ENCODE measurements at regions not wholly inside any gene's neighbourhood (a gene's known extent, or its start where the extent isn't known, plus 50 kb on each side); places are given as distances from the start of the nearest gene placed in this dataset.
"Not testable (repeated sequence)": the region's sequence is repeated elsewhere in the genome, so short reads cannot be mapped to it uniquely, and the experiment has no call there.

DNA sequence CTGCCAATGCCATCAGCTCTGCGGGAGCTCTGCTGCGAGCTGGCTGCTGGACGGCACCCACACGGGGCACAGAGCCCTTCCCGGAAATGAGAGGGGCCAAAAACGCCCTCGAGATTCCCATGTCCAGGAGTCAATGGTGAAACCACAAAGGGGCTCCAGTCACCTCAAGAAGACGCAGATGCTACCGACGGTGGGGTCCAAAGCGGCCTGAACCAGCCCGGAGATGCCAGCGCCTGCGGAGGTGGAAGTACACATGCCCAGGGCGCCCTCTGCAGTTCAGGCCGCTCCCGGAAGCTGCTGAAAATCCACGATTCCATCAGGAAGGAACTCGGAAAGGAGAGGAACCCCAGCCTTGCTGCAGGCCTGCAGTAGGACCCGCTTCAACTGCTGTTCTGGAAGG is 82.4 kb upstream of the SELENOP start:
- no peak for DNase-seq

DNA sequence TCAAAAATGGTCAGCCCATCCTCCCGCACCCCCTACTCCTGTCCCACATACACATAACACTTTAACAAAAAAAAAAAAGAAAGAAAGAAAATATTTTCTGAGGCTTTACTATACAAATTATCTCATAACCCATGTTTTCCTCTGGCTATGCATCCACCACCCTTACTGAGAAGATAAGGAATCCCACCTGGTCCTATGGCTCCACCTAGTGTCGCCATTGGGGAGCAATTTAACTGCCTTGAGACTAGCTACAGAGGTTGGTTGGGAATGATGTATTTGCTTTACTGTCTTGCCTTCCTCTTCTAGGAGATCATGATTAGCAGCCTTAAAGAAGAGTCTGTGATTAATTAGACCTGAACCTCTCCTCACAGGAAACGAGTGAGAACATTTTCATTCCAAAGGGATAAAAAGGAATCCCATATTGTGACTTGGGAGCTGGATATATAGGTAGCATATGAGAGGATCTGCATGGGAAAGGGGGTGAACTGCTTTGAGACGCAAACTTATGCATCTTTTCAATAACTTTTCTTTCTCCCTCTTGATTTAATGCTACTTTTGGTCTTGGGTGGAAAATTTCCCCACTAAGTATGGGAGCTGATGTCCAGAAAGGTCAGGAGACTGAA is 77.7 kb upstream of the SELENOP start:
- DNase-seq = peak; percentile 74

DNA sequence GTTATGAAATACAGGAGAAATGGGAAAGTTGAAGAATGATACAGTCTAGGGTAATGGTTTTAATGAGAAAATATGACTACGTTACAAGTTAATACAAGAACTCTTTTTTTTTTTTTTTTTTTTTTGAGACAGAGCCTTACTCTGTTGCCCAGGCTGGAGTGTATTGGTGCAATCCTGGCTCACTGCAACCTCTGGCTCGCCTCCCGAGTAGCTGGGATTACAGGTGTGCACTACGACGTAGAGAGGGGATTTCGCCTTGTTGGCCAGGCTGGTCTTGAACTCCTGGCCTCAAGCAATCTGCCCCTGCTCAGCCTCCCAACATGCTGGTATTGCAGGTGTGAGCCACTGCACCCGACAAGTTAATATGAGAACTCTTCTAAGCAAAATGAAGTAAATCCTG is 77.1 kb upstream of the SELENOP start:
- DNase-seq = no peak

DNA sequence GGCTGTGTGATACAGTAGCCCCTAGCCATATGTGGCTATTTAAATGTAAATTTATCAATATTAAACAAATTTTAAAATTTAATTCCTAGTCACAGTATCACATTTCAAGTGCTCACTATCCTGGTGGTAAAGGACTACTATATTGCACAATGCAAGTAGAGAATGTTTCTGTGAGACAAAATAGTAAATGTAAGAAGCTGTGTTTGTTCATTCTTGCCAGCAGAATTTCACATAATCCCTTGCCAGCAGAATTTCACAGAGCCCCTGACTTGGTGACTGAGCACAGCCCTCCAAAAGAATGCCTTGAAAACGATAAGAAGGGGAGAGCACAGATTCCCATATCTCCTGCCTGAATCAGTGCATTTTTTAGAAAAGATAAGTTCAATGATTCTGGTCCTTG is 75.9 kb upstream of the SELENOP start:
- no peak for DNase-seq

DNA sequence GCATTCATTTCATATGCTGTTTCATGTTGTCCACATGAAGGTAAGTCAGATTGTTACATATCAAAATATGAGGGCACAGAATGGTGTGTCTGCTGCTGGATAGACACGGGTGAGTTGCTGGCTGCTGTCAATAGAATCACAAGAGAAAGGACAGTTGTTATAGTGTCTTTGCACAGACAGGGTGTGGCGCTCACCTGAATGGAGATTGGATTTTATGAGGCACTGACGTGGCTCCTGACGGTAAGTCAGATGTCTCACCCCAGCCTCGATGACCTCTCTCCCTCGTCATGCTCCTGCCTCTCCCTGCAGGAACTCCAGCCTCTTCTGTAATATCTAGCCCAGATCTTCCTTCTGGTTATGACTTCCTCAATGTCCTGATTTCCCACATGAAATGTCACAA is 75.4 kb upstream of the SELENOP start:
- no peak for DNase-seq

DNA sequence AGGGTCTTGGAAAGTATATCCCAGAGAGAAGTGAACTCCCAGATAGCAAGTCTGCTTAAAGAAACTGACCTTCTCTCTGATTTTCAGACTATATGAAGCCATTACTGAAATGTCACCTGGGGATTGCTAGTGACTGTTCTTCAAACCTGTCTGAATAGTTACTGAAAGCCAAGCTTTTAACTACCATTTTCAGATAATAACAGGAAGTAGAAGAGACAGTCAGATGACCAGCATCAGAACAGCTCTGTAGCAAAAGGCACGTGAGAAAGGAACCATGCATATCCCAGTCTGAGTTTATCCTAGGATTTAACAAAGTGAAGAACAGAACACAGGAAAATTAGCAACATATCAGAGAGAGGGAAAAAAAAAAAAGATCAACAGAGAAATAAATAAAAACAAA is 74.9 kb upstream of the SELENOP start:
- DNase-seq = no peak

DNA sequence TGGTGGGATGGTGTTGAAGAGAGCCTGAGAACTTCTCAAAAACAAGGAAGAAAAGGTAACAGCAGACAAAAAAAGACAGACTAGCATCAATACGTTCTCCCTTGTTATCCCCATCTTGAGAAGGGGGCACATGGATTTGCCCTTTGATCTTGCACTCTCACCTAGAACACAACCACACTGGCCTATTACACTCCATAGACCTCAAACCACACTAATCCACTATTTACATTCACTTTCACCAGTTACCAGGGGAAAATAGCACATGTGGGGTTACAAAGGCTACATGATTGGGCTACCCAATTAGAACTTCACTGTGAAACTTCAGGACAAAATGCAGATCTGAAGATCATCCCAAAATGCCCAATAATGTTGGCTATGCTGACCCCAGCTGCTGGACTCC is 72.6 kb upstream of the SELENOP start:
- DNase-seq = no peak

DNA sequence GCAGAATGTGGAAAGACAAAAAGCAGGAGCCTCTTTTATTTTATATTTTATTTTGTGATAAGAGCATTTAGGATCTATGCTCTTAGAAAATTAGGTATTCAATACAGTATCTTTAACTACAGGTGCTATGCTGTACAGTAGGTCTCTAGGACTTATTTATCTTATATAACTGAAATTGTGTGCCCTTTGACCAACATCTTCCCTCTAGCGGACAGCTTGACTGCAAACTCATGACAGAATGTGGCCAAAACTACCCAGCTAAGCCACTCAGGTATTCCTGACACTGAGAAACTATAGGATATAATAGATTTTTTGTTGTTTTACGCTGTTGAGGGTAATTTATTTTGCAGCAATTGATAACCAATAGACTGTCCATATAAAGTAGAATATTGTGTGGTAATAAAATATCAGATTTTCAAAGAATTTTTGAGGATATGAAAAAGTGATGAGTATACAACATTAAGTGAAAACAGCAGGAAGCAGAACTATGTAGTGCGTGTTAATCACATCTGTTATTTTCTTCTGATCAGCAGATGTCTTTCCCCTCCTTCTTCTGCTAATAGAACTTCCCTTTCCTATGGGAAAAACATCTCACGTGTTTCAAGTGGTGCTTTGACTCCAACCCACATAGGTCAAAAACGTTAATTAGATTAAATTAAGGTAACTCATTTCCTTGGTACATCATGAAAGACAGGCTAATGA is 69.9 kb upstream of the SELENOP start:
- no peak for DNase-seq

DNA sequence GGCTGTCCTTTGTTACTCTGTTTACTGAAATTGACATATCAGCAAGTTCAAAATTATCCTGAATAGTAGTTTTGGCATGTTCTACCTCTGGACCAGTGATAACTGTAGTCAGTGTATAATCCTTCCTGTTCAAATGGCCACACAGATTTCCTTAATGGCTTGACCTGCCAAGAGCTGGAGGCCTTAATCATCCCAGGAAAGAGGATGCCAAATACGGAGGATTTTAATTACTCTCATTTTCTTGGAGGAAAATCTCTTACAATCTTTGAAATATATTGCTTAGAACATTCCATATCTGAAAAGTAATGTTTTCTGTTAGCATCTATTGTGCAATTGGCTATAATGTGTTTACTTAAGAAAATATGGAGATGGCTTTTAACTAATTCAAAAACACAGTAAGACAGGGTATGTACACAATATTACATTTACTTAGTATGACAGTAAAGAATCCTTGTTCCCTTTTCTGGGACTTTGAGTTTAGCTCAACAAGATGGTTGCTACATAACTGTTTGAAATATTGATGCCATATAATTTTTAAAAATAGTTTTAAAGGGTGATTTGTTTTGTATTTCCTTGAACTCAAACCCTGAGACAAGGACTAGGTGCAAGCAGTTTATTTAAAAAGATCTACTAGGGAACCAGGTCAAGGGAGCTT is 68.9 kb upstream of the SELENOP start:
- DNase-seq = no peak

DNA sequence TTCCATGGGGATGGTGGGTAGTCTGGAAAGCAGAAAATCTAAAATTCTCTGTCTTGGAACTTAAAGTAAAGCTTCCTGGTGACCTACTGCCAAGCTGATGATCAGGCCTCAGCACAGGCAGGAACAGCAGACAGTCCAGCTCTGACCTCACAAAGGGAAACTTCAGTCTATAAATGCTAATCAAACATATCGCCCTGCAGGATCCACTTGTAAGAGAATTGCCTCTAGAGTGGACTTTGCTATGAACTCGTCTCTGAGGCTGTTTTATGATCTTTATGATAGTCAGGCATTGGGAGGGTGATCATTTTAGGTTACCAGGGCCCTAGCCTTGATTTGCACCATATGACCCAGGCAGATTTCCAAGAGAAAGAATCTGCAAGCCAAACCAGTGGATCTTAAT is 67.6 kb upstream of the SELENOP start:
- DNase-seq = no peak

DNA sequence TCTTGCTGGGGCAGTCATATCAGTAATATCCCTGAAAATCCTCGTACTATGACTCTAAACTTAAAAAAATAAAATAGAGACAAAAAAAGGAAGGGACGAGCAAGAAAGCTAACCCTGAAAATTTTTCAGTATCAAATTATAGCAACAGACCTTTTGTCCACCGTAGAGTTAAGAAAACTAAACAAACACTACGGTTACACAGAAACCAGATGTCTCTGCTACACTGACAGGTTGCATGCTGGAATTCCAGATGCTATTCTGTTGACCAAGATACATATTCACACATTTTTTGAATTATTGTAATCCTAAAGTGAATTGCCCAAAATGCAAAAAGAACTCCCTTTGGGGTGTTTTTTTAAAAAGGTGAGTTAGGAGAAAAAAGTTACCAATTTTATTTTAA is 66.9 kb upstream of the SELENOP start:
- DNase-seq = no peak

DNA sequence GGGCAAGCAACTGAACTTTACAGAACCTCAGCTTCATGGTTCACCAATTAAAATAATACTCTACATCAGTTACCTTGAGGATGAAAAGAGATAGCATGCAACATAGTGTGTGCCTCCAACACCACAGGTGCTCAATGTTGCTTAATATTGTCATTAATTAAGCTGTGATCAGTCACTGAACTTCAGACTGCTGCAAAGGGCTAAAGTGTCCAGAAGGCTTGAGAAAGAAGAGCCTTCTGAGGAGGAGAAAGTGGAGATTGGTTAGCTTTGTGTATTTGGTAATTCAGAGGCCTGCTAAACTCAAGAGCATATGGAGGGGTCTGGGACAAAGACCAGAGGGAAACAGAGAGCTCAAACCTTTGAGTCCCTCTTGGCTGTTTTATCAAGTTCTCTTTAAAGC is 66.3 kb upstream of the SELENOP start:
- DNase-seq = no peak

DNA sequence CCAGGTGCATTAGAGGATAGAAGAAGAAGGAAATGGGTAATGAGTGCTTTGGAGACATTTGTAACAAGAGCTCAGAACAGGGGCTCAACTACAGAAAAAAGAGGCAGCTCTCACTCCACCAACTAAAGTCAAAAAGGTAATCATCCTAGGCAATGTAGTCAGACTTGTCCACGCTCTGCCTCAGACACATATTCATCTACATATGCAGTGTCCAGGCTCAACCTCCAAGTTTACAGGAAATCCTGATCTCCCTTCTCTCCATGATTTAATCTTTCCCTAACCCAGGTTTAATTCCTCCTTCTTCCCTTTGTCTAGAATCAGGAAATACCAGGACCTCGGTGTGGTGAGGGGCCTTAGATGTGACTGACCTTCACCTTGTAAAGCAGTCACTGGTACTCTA is 65.7 kb upstream of the SELENOP start:
- DNase-seq = no peak

DNA sequence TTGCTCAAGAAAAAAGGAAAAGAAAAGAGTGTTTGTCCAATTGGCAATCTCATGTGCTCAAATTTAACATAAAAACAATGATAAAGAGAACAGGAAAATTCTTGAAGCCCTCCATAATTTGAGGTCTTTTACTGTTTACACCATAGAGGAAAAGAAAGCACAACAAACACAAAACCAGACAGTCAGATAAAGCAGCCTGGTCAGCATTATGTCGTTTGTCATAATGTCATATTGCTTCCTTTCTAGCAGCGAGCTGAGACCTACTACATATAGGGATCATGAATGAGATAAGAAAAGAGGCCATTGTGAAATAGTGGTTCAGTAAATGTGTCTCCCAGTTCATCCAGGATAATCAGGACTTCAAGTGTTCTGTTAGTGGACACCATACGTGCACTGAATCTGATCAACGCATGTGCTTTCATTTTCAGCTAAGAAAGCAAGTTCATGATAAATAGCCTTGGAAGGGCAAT is 64.7 kb upstream of the SELENOP start:
- no peak for DNase-seq

DNA sequence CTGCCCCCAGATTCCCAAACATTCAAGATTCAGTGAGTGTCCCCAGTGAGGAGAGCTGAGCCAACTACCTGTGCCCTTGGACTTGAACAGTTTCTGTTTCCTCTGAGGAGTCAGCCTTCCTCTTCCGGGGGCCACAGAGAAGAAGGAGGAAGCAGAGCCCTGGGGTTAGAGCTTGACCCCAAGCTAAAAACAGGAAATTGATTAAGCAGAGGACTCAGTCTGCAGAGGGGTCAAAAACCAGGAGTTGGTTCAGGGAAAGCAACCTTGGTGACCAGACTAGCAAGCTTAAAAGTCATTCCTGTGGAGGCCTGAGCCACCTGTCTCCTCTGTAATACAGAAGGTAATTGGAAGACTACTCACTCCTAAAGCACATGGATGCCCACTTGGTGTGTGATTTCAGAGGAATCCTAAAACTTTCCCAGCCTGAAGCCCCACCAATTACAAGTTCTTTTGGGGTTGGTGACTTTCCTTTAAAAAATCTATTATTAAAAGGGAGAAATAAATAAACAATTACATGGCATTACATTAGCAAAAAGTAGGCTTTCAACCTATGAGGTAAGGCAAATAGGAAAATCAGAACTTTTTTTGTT is 64.2 kb upstream of the SELENOP start:
- no peak for DNase-seq

DNA sequence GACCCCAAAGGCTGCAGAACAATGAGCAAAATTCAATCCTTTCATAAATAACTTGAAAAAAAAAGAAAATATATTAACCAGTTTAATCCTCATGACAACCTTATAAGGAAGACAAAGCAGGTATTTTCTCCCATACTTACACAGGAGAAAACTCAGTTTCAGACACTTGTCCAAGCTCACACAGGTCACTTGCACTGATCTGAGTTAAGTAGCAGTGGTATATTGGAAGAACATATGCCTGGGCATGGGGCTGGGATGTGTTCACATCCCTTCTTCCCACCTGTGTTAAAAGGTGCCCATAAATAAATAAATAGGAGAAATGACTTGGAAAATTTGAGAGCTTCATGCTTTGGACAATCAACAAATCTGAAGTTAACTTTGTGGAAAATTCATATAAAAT is 63.5 kb upstream of the SELENOP start:
- no peak for DNase-seq

DNA sequence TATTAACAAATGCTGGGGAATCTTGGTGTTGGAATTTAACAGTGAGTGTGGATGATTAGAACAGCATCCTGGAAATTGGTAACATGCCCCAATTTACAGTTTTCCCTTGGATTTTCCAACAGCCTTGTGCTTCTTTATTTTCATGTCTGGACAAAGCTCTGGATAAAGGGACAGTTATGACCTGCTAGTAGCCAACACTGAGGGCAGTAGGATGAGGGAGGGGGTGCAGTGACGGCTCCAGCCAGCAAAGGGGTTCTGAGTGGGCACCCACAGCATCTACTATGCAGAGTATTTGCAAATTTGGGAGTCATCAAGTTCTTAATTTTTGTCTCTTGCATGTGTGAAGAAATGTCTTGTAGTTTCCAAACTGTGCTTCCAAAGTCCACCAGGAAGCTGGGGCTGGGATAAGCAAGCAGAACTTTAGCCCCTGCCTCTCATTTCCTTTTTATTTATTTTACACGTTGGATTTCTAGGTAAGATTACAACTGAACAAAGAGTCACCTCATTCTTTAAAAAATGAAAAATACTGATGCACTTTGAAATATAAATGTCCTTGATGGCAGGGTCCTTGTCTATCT is 63.0 kb upstream of the SELENOP start:
- DNase-seq = no peak

DNA sequence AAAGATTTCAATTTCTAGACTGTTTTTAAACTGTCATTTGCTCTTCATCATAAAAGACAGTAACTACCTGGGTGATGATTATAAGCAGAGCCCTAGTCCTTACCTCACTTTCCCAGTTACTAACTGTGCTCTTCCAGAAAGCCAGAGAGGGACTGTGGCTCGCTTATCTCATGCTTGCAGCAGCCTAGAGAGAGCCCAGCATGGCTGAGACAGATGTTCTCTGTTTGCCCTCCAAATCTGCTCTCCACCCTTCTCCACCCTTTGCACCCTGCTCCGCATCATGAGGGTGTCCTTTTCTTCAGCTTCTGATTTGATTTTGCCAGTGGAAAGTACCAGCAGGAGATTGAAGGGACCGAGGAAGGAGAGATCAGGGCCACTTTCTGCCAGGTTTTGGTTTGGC is 61.2 kb upstream of the SELENOP start:
- no peak for DNase-seq

DNA sequence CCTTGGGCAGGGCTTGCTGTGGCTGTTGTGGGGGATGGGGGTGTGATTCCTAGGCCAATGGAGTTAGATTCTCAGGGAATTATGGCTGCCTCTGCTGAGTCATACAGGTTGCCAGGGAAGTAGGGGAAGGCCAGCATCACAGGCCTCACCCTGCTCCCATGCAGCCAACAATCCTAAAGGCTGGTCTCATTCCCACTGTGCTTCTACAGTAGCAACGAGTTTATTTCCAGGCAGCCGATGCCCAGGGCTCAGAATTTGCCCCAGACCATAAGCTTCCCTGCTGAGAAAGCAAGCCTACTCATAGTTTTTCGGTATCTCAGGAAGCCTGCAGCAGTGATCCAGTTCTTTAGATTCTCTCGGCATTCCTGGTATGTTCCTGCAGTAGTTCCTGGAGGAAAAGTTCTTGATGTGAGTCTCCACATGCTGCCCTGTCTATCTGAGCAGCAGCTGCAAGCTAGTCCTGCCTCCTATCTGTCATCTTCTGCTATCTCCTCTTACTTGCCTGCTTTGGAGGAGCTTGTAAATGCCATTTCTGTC is 59.3 kb upstream of the SELENOP start:
- no peak for DNase-seq

DNA sequence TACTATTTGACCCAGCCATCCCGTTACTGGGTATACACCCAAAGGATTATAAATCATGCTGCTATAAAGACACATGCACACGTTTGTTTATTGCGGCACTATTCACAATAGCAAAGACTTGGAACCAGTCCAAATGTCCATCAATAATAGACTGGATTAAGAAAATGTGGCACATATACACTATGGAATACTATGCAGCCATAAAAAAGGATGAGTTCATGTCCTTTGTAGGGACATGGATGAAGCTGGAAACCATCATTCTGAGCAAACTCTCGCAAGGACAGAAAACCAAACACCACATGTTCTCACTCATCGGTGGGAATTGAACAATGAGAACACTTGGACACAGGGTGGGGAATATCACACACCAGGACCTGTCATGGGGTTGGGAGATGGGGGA is 56.7 kb upstream of the SELENOP start:
- DNase-seq = not testable (repeated sequence)

DNA sequence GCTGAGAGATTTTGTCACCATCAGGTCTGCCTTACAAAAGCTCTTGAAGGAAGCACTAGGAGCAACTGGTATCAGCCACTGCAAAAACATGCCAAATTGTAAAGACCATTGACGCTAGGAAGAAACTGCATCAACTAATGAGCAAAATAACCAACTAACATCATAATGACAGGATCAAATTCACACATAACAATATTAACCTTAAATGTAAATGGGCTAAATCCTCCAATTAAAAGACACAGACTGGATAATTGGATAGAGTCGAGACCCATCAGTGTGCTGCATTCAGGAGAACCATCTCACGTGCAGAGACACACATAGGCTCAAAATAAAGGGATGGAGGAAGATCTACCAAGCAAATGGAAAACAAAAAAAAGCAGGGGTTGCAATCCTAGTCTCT is 53.1 kb upstream of the SELENOP start:
- DNase-seq = not testable (repeated sequence)
